ENCODE measurements at regions not wholly inside any gene's neighbourhood (a gene's known extent, or its start where the extent isn't known, plus 50 kb on each side); places are given as distances from the start of the nearest gene placed in this dataset.

- TF ChIP-seq ARNTL (CRISPR knock-in tag; IDR thresholded peaks at IDR 0.05; ENCODE audit: borderline replicate concordance, low read depth) (no peak), RARB (CRISPR knock-in tag; IDR thresholded peaks at IDR 0.05) (no peak), GLIS3 (CRISPR knock-in tag; IDR thresholded peaks at IDR 0.05) (no peak), ZNF70 (CRISPR knock-in tag; IDR thresholded peaks at IDR 0.05) (no peak), ZC3H10 (CRISPR knock-in tag; IDR thresholded peaks at IDR 0.05) (no peak)
Measured at GRCh38 chrX:22383988-22384387, 111.3 kb downstream of the CBLL2 start.
